GM13977 (cell line): ENCODE measurements at regions not wholly inside any gene's neighbourhood (a gene's known extent, or its start where the extent isn't known, plus 50 kb on each side); places are given as distances from the start of the nearest gene placed in this dataset.

Experiments
- DNase-seq: peaks from one replicate; pipeline ENCODE4 v3.0.0; 2012; ENCODE audit warnings: low spot score
- in situ Hi-C: fragments of 300-500 bp; cut with MboI; formaldehyde crosslinking; loops from one replicate; pipeline ENCODE4 v1.12.0; 2022; ENCODE audit warnings: low sequenced_read_pairs, low pct_unique_long_range_greater_than_20kb, mixed read lengths, inconsistent platforms; ENCODE audit not compliant: unreplicated experiment
- TF ChIP-seq, protein P1 (sequence below): IDR thresholded peaks from 2 replicates; pipeline ENCODE4 v1.5.1; 2012; ENCODE audit warnings: mild to moderate bottlenecking, control low read depth; ENCODE audit not compliant: insufficient read depth; ENCODE audit errors: extremely low read depth, missing control alignments

GRCh38 chr17:22511431-22511830 lies 819.1 kb downstream of the KCNJ18 start:
- in situ Hi-C loops, result no loop called here
- TF ChIP-seq, protein P1, sequence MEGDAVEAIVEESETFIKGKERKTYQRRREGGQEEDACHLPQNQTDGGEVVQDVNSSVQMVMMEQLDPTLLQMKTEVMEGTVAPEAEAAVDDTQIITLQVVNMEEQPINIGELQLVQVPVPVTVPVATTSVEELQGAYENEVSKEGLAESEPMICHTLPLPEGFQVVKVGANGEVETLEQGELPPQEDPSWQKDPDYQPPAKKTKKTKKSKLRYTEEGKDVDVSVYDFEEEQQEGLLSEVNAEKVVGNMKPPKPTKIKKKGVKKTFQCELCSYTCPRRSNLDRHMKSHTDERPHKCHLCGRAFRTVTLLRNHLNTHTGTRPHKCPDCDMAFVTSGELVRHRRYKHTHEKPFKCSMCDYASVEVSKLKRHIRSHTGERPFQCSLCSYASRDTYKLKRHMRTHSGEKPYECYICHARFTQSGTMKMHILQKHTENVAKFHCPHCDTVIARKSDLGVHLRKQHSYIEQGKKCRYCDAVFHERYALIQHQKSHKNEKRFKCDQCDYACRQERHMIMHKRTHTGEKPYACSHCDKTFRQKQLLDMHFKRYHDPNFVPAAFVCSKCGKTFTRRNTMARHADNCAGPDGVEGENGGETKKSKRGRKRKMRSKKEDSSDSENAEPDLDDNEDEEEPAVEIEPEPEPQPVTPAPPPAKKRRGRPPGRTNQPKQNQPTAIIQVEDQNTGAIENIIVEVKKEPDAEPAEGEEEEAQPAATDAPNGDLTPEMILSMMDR, result no peak
- no peak for DNase-seq

DNA sequence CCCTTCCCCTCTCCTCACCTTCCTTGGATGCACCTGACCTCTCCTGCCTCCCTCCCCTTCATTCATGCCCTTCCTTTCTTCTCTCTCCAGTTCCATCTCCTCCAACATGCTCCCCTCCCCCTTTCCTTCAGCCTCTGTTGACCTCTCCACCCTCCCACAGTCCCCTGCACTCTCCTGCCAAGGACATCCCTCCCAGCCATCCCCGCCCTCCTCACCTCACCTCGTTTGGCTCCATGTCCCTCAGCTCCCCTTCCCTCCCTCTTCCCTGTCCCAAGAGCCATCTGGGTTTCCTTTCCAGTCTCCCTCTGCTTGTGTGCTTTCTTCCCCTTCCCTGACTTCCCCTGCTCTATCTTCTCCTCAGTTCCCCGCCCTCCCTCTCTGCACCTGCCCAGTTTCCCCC lies 819.7 kb downstream of the KCNJ18 start:
- in situ Hi-C loops, result no loop called here
- TF ChIP-seq, protein P1, result no peak
- DNase-seq, result no peak

GRCh38 chr17:22512506-22512905 lies 820.2 kb downstream of the KCNJ18 start:
- no peak for DNase-seq
- in situ Hi-C loops, result no loop called here
- TF ChIP-seq, protein P1, result no peak

DNA sequence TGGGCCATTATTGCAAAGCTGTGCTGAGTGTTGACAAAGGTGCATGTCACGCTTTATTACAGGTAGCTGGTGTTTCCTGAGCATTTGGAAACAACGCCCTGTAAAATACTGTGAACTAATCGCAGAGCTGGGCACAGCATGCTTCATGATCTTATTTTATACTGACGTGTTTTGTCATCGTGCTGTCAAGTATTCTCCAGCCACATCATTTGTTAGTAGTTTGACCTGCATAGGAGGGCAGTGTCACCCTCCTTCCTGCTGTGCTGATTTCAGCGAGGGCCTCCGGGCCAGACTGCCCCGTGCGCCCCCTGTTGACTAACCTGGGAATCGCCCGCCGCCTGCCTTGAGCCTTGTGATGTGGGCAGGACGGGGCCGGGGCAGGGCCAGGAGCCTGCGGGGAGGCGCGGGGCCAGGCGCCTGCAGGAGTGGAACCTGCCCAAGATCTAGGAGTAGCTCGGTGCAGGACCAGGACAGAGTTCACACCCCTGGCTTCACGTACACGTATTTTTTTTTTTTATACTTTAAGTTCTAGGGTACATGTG lies 820.7 kb downstream of the KCNJ18 start:
- in situ Hi-C loops, result no loop called here
- no peak for DNase-seq
- TF ChIP-seq, protein P1, result no peak

DNA sequence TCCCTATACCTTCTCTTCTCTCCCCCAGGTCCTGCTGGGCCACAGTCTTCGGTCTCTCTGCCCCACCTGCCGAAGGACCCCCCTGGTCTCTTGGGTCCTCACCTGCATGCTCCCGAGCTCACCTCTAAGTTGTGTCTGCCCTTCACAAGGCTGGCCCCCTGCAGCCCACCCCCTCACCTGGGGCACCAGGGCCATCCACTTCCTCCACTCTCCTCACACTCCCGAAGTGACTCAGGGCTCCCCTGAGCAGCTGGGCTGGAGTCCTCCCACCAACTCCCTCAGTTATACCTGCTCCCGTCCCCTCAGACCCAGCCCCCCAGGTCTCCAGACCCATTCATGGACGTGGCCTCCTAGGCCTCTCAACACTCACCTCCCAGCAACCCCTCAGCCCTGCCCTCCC lies 822.0 kb downstream of the KCNJ18 start:
- in situ Hi-C loops, result no loop called here
- TF ChIP-seq, protein P1, result no peak
- no peak for DNase-seq

DNA sequence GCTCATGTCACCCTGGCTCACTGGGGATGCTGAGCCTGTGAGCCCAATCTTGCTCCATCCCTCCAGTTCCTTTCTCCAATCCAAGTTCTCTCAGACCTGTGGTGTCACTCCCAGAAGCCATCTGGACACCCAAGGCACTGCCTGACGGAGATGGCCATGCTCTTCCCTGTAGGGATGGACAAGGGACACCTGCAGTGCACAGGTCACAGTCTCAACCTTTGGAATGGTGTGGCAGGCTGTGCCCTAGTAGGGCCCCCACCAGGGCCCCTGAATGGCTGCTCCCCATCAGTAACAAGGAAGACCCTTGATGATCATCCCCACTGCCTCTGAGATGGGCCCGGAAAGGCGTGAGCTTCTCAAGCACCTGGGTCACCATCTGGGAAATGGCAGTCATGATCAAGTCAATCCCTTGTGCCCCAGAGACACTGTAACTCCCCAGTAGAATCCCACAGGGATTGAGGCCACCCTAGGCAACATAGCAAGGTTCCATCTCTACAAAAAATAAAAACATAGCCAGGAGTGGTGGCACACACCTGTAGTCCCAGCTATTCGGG lies 822.5 kb downstream of the KCNJ18 start:
- TF ChIP-seq, protein P1, result no peak
- DNase-seq, result no peak
- in situ Hi-C loops, result no loop called here
